Right lobe of liver (tissue), 4 donors: ENCODE measurements at regions not wholly inside any gene's neighbourhood (a gene's known extent, or its start where the extent isn't known, plus 50 kb on each side); places are given as distances from the start of the nearest gene placed in this dataset.

Experiments used
- POLR2A ChIP-seq: fragments of 450-650 bp; IDR thresholded peaks from one replicate; pipeline ENCODE4 v1.6.1; 2017; ENCODE audit warnings: antibody characterized with exemption, mild to moderate bottlenecking
- TF ChIP-seq, protein P1 (sequence below), 4 donors: fragments of 200-600 bp in 3 of 4; fragments of 450-650 bp in 1 of 4; IDR thresholded peaks; one replicate each; pipeline versions ENCODE4 v1.5.1 to v1.8.0; 2016 to 2022; ENCODE audit warnings: antibody characterized with exemption in 4 of 4, mild to moderate bottlenecking in 2 of 4
- donor health status: DM: no; HTN: no; CAD: no.
- donor health status: DM: no; HTN: no; CAD: no.
- donor health status: DM: no; HTN: yes; CAD: no.

DNA sequence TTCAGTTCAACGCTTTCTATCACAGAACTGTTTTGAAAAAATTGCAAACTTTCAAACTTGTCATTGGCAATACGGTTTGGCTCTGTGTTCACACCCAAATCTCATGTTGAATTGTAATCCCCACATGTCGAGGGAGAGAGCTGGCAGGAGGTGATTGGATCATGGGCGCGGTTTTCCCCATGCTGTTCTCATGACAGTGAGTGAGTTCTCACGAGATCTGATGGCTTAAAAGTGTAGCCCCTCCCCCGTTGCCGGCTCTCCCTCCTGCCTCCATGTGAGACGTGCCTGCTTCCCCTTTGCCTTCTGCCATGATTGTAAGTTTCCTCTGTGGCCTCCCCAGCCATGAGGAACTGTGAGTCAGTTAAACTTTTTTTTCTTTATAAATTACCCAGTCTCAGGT lies 1144.0 kb downstream of the BRD1 start:
- TF ChIP-seq, protein P1, sequence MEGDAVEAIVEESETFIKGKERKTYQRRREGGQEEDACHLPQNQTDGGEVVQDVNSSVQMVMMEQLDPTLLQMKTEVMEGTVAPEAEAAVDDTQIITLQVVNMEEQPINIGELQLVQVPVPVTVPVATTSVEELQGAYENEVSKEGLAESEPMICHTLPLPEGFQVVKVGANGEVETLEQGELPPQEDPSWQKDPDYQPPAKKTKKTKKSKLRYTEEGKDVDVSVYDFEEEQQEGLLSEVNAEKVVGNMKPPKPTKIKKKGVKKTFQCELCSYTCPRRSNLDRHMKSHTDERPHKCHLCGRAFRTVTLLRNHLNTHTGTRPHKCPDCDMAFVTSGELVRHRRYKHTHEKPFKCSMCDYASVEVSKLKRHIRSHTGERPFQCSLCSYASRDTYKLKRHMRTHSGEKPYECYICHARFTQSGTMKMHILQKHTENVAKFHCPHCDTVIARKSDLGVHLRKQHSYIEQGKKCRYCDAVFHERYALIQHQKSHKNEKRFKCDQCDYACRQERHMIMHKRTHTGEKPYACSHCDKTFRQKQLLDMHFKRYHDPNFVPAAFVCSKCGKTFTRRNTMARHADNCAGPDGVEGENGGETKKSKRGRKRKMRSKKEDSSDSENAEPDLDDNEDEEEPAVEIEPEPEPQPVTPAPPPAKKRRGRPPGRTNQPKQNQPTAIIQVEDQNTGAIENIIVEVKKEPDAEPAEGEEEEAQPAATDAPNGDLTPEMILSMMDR (IDR thresholded peaks at IDR 0.05): no peak
- TF ChIP-seq POLR2A: no peak
